ENCODE measurements at regions not wholly inside any gene's neighbourhood (a gene's known extent, or its start where the extent isn't known, plus 50 kb on each side); places are given as distances from the start of the nearest gene placed in this dataset.

GRCh38 chr21:17195976-17196375 is 316.9 kb upstream of the CXADR start:
- no peak overlapping the region for H2AK5ac ChIP-seq (ENCODE audit: low read length)
- no peak overlapping the region for H3K23ac ChIP-seq (ENCODE audit: low read length)
- H4K12ac ChIP-seq (ENCODE audit: low read depth, low read length): no peak overlapping the region
- DNase-seq: no peak
- no peak overlapping the region for H3K14ac ChIP-seq (ENCODE audit: low read length)
- no CpG with 5 or more reads among the region's 1 CpG for WGBS (ENCODE audit: extremely low coverage, insufficient coverage, insufficient read length)
- no peak overlapping the region for H3K27ac ChIP-seq (ENCODE audit: low read depth, low read length)
- H3K4me3 ChIP-seq (ENCODE audit: low read depth, low read length): no peak overlapping the region
- peaks cover 3% of the 10 kb centered on the region for H3K9me3 ChIP-seq (ENCODE audit: insufficient read depth, low read depth, low read length)
- no peak overlapping the region for H3K4ac ChIP-seq (ENCODE audit: low read depth, low read length)
- H3K79me2 ChIP-seq (ENCODE audit: control insufficient read depth, insufficient read depth, low read length, poor library complexity): peaks cover 2% of the 10 kb centered on the region
- no peaks in the 10 kb centered on the region for H3K4me1 ChIP-seq (ENCODE audit: control insufficient read depth in 1 of 2, insufficient read depth in 2 of 2, low read length in 2 of 2)
- H2AFZ ChIP-seq (ENCODE audit: insufficient read depth, low read length, poor library complexity): no peak overlapping the region
- no peak overlapping the region for H4K8ac ChIP-seq (ENCODE audit: low read depth, low read length)
- H2BK120ac ChIP-seq (ENCODE audit: insufficient read depth, low read length, poor library complexity): no peak overlapping the region
- H3K18ac ChIP-seq (ENCODE audit: low read length): no peak overlapping the region
- no peaks in the 10 kb centered on the region for H3K36me3 ChIP-seq (ENCODE audit: control insufficient read depth in 1 of 2, insufficient read depth in 2 of 2, low read length in 2 of 2)
- no peak overlapping the region for H3K9ac ChIP-seq (ENCODE audit: low read length)
- H2BK5ac ChIP-seq (ENCODE audit: low read depth, low read length, poor library complexity): no peak overlapping the region
- no peak overlapping the region for H4K91ac ChIP-seq (ENCODE audit: low read depth, low read length)
- no peak overlapping the region for H2BK12ac ChIP-seq (ENCODE audit: low read length)
- H3K79me1 ChIP-seq (ENCODE audit: low read length): no peaks in the 10 kb centered on the region
- H3K4me2 ChIP-seq (ENCODE audit: low read length): no peak overlapping the region
- H3K27me3 ChIP-seq (ENCODE audit: insufficient read depth, low read length): no peaks in the 10 kb centered on the region

DNA sequence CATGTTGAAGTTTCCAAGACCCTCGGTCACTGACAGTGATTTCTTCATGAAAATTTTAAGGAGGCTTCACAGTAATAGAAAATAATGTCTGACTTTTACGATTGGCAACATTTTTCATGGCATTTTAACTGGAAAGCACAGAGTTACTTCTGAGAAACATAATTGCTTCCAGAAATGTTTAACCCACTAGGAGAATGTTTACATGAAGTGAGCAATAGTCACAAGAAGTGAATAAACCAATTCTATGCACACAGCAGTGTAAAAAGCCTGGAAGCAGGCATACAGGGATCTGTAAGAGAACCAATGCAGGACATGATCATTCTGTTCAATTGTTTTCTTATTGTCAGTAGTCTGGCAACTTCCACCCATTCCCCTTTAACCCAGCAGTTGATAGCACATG is 316.2 kb upstream of the CXADR start:
- Histone ChIP-seq H2BK5ac (ENCODE audit: low read depth, low read length, poor library complexity) (no peak overlapping the region), H2AK5ac (ENCODE audit: low read length) (no peak overlapping the region), H3K23ac (ENCODE audit: low read length) (no peak overlapping the region), H3K79me1 (ENCODE audit: low read length) (no peaks in the 10 kb centered on the region), H4K91ac (ENCODE audit: low read depth, low read length) (no peak overlapping the region), H3K4me2 (ENCODE audit: low read length) (no peak overlapping the region), H3K9ac (ENCODE audit: low read length) (no peak overlapping the region), H4K12ac (ENCODE audit: low read depth, low read length) (no peak overlapping the region), H3K36me3 (ENCODE audit: control insufficient read depth in 1 of 2, insufficient read depth in 2 of 2, low read length in 2 of 2) (no peaks in the 10 kb centered on the region), H2AFZ (ENCODE audit: insufficient read depth, low read length, poor library complexity) (no peak overlapping the region), H2BK120ac (ENCODE audit: insufficient read depth, low read length, poor library complexity) (no peak overlapping the region), H3K4me3 (ENCODE audit: low read depth, low read length) (no peak overlapping the region), H3K79me2 (ENCODE audit: control insufficient read depth, insufficient read depth, low read length, poor library complexity) (peaks cover 2% of the 10 kb centered on the region), H3K9me3 (ENCODE audit: insufficient read depth, low read depth, low read length) (peaks cover under 1% of the 10 kb centered on the region), H4K8ac (ENCODE audit: low read depth, low read length) (no peak overlapping the region), H3K4ac (ENCODE audit: low read depth, low read length) (no peak overlapping the region), H3K14ac (ENCODE audit: low read length) (no peak overlapping the region), H2BK12ac (ENCODE audit: low read length) (no peak overlapping the region), H3K27ac (ENCODE audit: low read depth, low read length) (no peak overlapping the region), H3K18ac (ENCODE audit: low read length) (no peak overlapping the region), H3K4me1 (ENCODE audit: control insufficient read depth in 1 of 2, insufficient read depth in 2 of 2, low read length in 2 of 2) (no peaks in the 10 kb centered on the region), H3K27me3 (ENCODE audit: insufficient read depth, low read length) (no peaks in the 10 kb centered on the region)
- WGBS (ENCODE audit: extremely low coverage, insufficient coverage, insufficient read length): no CpG with 5 or more reads among the region's 2 CpGs
- DNase-seq: no peak

- no peak overlapping the region for H2BK12ac ChIP-seq (ENCODE audit: low read length)
- no peaks in the 10 kb centered on the region for H3K9me3 ChIP-seq (ENCODE audit: insufficient read depth, low read depth, low read length)
- no peaks in the 10 kb centered on the region for H3K36me3 ChIP-seq (ENCODE audit: control insufficient read depth in 1 of 2, insufficient read depth in 2 of 2, low read length in 2 of 2)
- H3K14ac ChIP-seq (ENCODE audit: low read length): no peak overlapping the region
- H3K79me1 ChIP-seq (ENCODE audit: low read length): no peaks in the 10 kb centered on the region
- no peak overlapping the region for H3K4me3 ChIP-seq (ENCODE audit: low read depth, low read length)
- no peak overlapping the region for H3K4me2 ChIP-seq (ENCODE audit: low read length)
- H4K12ac ChIP-seq (ENCODE audit: low read depth, low read length): no peak overlapping the region
- H3K27me3 ChIP-seq (ENCODE audit: insufficient read depth, low read length): no peaks in the 10 kb centered on the region
- no peak overlapping the region for H2BK5ac ChIP-seq (ENCODE audit: low read depth, low read length, poor library complexity)
- H4K91ac ChIP-seq (ENCODE audit: low read depth, low read length): no peak overlapping the region
- no peak overlapping the region for H3K4ac ChIP-seq (ENCODE audit: low read depth, low read length)
- H3K27ac ChIP-seq (ENCODE audit: low read depth, low read length): no peak overlapping the region
- no peak overlapping the region for H2BK120ac ChIP-seq (ENCODE audit: insufficient read depth, low read length, poor library complexity)
- no peak for DNase-seq
- H3K9ac ChIP-seq (ENCODE audit: low read length): no peak overlapping the region
- no CpG with 5 or more reads among the region's 1 CpG for WGBS (ENCODE audit: extremely low coverage, insufficient coverage, insufficient read length)
- H4K8ac ChIP-seq (ENCODE audit: low read depth, low read length): no peak overlapping the region
- H2AFZ ChIP-seq (ENCODE audit: insufficient read depth, low read length, poor library complexity): no peak overlapping the region
- H3K4me1 ChIP-seq (ENCODE audit: control insufficient read depth in 1 of 2, insufficient read depth in 2 of 2, low read length in 2 of 2): no peaks in the 10 kb centered on the region
- no peak overlapping the region for H3K23ac ChIP-seq (ENCODE audit: low read length)
- no peak overlapping the region for H2AK5ac ChIP-seq (ENCODE audit: low read length)
- H3K79me2 ChIP-seq (ENCODE audit: control insufficient read depth, insufficient read depth, low read length, poor library complexity): no peaks in the 10 kb centered on the region
- no peak overlapping the region for H3K18ac ChIP-seq (ENCODE audit: low read length)
Observed at GRCh38 chr21:17197996-17198395, 314.8 kb upstream of the CXADR start.

DNA sequence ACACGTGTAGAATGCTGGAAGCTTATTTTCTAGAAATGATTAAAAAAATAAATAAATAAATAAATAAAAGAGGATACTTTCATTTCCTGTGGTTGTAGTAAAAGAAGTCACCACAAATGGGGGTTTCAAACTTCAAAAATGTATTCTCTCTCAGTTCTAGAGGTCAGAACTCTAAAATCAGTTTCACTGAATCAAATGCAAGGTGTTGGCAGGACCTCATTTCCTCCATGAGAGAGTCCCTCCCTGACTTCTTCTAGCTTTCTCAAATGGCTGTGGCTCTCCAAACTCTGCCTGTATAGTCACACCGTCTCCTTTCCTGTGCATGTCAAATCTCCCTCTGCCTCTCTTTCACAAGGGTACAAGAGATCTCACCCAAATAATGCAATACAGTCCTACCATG is 312.6 kb upstream of the CXADR start:
- DNase-seq: no peak
- Histone ChIP-seq H3K27me3 (ENCODE audit: insufficient read depth, low read length) (no peaks in the 10 kb centered on the region), H4K8ac (ENCODE audit: low read depth, low read length) (no peak overlapping the region), H3K4me1 (ENCODE audit: control insufficient read depth in 1 of 2, insufficient read depth in 2 of 2, low read length in 2 of 2) (no peaks in the 10 kb centered on the region), H2AFZ (ENCODE audit: insufficient read depth, low read length, poor library complexity) (no peak overlapping the region), H2AK5ac (ENCODE audit: low read length) (no peak overlapping the region), H3K18ac (ENCODE audit: low read length) (no peak overlapping the region), H3K36me3 (ENCODE audit: control insufficient read depth in 1 of 2, insufficient read depth in 2 of 2, low read length in 2 of 2) (no peaks in the 10 kb centered on the region), H4K91ac (ENCODE audit: low read depth, low read length) (no peak overlapping the region), H2BK12ac (ENCODE audit: low read length) (no peak overlapping the region), H3K23ac (ENCODE audit: low read length) (no peak overlapping the region), H3K4ac (ENCODE audit: low read depth, low read length) (no peak overlapping the region), H3K79me1 (ENCODE audit: low read length) (no peaks in the 10 kb centered on the region), H3K9me3 (ENCODE audit: insufficient read depth, low read depth, low read length) (no peaks in the 10 kb centered on the region), H3K4me3 (ENCODE audit: low read depth, low read length) (no peak overlapping the region), H3K4me2 (ENCODE audit: low read length) (no peak overlapping the region), H3K14ac (ENCODE audit: low read length) (no peak overlapping the region), H3K9ac (ENCODE audit: low read length) (no peak overlapping the region), H4K12ac (ENCODE audit: low read depth, low read length) (no peak overlapping the region), H3K27ac (ENCODE audit: low read depth, low read length) (no peak overlapping the region), H2BK5ac (ENCODE audit: low read depth, low read length, poor library complexity) (no peak overlapping the region), H2BK120ac (ENCODE audit: insufficient read depth, low read length, poor library complexity) (no peak overlapping the region), H3K79me2 (ENCODE audit: control insufficient read depth, insufficient read depth, low read length, poor library complexity) (no peaks in the 10 kb centered on the region)
- WGBS (ENCODE audit: extremely low coverage, insufficient coverage, insufficient read length): no CpG with 5 or more reads among the region's 2 CpGs
